Esophagus (tissue), 2 donors: ENCODE measurements at regions not wholly inside any gene's neighbourhood (a gene's known extent, or its start where the extent isn't known, plus 50 kb on each side); places are given as distances from the start of the nearest gene placed in this dataset.

Source experiments
- H3K27ac ChIP-seq, 2 donors: one replicate each; pipeline ENCODE4 v1.5.1; 2013; ENCODE audit warnings: low read depth in 2 of 2, mild to moderate bottlenecking in 2 of 2, inconsistent platforms in 1 of 2, low read length in 1 of 2, moderate library complexity in 1 of 2
- H3K27me3 ChIP-seq, 2 donors: one replicate each; pipeline ENCODE4 v1.6.1; 2013; ENCODE audit warnings: low read length in 2 of 2, control low read depth in 1 of 2, mild to moderate bottlenecking in 1 of 2; ENCODE audit not compliant: insufficient read depth in 2 of 2, control insufficient read depth in 1 of 2
- H3K36me3 ChIP-seq, 2 donors: one replicate each; pipeline ENCODE4 v1.6.1; 2013; ENCODE audit warnings: low read length in 1 of 2; ENCODE audit not compliant: control insufficient read depth in 2 of 2, insufficient read depth in 2 of 2
- H3K4me1 ChIP-seq, 2 donors: one replicate each; pipeline ENCODE4 v1.6.1; 2013; ENCODE audit warnings: low read length in 1 of 2; ENCODE audit not compliant: control insufficient read depth in 2 of 2, insufficient read depth in 2 of 2
- H3K4me3 ChIP-seq, 2 donors: one replicate each; pipeline ENCODE4 v1.5.1; 2013; ENCODE audit warnings: low read length in 2 of 2, mild to moderate bottlenecking in 2 of 2, low read depth in 1 of 2, moderate library complexity in 1 of 2
- H3K9me3 ChIP-seq, 2 donors: one replicate each; pipeline ENCODE4 v1.6.1; 2013; ENCODE audit warnings: mild to moderate bottlenecking in 2 of 2, low read depth in 1 of 2, low read length in 1 of 2, moderate library complexity in 1 of 2; ENCODE audit not compliant: control insufficient read depth in 2 of 2, insufficient read depth in 1 of 2
- WGBS, 2 donors: extraction: QIAGEN DNeasy Blood & Tissue Kit; methylation state at CpG; one replicate each; pipeline ENCODE4 v1.1.7; 2013; 5-methylcytosine and 5-hydroxymethylcytosine counted together
- donor health status: healthy with polysubstance abuse.
- donor health status: Bipolar disorder and iron deficiency.

- H3K36me3 ChIP-seq, result no peaks in the 10 kb centered on the region
- WGBS, 2 donors, result 47 to 48% methylated on average over 5 of the region's 5 CpGs
- H3K27ac ChIP-seq, result peak overlapping the region; percentile 80 to 81
- H3K4me3 ChIP-seq, result no peak overlapping the region
- peaks cover 3 to 23% of the 10 kb centered on the region in 2 donors for H3K4me1 ChIP-seq
- no peaks in the 10 kb centered on the region for H3K9me3 ChIP-seq
- H3K27me3 ChIP-seq, result no peaks in the 10 kb centered on the region
These were observed 176.0 kb downstream of the ACKR3 start for GRCh38 chr2:236745420-236746210.

GRCh38 chr2:236746833-236747232, 177.2 kb downstream of the ACKR3 start:
- Histone ChIP-seq H3K4me3 (no peak overlapping the region), H3K27ac (peak overlapping the region in 1 of 2 donors; percentile 47), H3K36me3 (no peaks in the 10 kb centered on the region), H3K9me3 (no peaks in the 10 kb centered on the region), H3K4me1 (peaks cover 4 to 23% of the 10 kb centered on the region in 2 donors), H3K27me3 (no peaks in the 10 kb centered on the region)
- 92 to 93% methylated on average over 11 of the region's 11 CpGs for WGBS, 2 donors

- Histone ChIP-seq H3K4me1 (peaks cover 2 to 21% of the 10 kb centered on the region in 2 donors), H3K27ac (peak overlapping the region; percentile 54 to 69), H3K36me3 (no peaks in the 10 kb centered on the region), H3K27me3 (no peaks in the 10 kb centered on the region), H3K9me3 (no peaks in the 10 kb centered on the region), H3K4me3 (no peak overlapping the region)
- 90% methylated on average over 7 of the region's 7 CpGs for WGBS, 2 donors
These were observed 177.8 kb downstream of the ACKR3 start for GRCh38 chr2:236747426-236747825.

GRCh38 chr2:236747925-236748324, 178.3 kb downstream of the ACKR3 start:
- Histone ChIP-seq H3K36me3 (no peaks in the 10 kb centered on the region), H3K27ac (peak overlapping the region; percentile 69 to 93), H3K4me3 (no peak overlapping the region), H3K4me1 (peaks cover 2 to 21% of the 10 kb centered on the region in 2 donors), H3K27me3 (no peaks in the 10 kb centered on the region), H3K9me3 (no peaks in the 10 kb centered on the region)
- WGBS, 2 donors, result 88 to 91% methylated on average over 5 of the region's 5 CpGs

- Histone ChIP-seq H3K9me3 (no peaks in the 10 kb centered on the region), H3K4me1 (peaks cover 2 to 21% of the 10 kb centered on the region in 2 donors), H3K36me3 (no peaks in the 10 kb centered on the region), H3K27ac (peak overlapping the region; percentile 69 to 98), H3K27me3 (no peaks in the 10 kb centered on the region), H3K4me3 (no peak overlapping the region)
- WGBS, 2 donors, result 43 to 56% methylated on average over 9 of the region's 9 CpGs
These were observed 178.8 kb downstream of the ACKR3 start for GRCh38 chr2:236748385-236748784.

GRCh38 chr2:236748801-236749200, 179.2 kb downstream of the ACKR3 start:
- Histone ChIP-seq H3K27ac (peak overlapping the region; percentile 69 to 98), H3K36me3 (no peaks in the 10 kb centered on the region), H3K4me3 (no peak overlapping the region), H3K9me3 (no peaks in the 10 kb centered on the region), H3K4me1 (peaks cover 2 to 21% of the 10 kb centered on the region in 2 donors), H3K27me3 (no peaks in the 10 kb centered on the region)
- WGBS, 2 donors, result 52 to 53% methylated on average over 7 of the region's 7 CpGs

- no peaks in the 10 kb centered on the region for H3K27me3 ChIP-seq
- WGBS, 2 donors, result 46 to 51% methylated on average over 4 of the region's 4 CpGs
- peak overlapping the region; percentile 69 to 98 for H3K27ac ChIP-seq
- H3K9me3 ChIP-seq, result no peaks in the 10 kb centered on the region
- H3K4me3 ChIP-seq, result no peak overlapping the region
- H3K36me3 ChIP-seq, result no peaks in the 10 kb centered on the region
- peaks cover 2 to 22% of the 10 kb centered on the region in 2 donors for H3K4me1 ChIP-seq
These were observed 179.7 kb downstream of the ACKR3 start for GRCh38 chr2:236749346-236749745.

GRCh38 chr2:236752096-236752495, 182.5 kb downstream of the ACKR3 start:
- H3K9me3 ChIP-seq, result no peaks in the 10 kb centered on the region
- no peak overlapping the region for H3K4me3 ChIP-seq
- H3K27ac ChIP-seq, result peak overlapping the region in 1 of 2 donors; percentile 52
- peaks cover 3 to 20% of the 10 kb centered on the region in 2 donors for H3K4me1 ChIP-seq
- whole genome bisulfite sequencing, 2 donors, result 89 to 93% methylated on average over 11 of the region's 11 CpGs
- no peaks in the 10 kb centered on the region for H3K36me3 ChIP-seq
- no peaks in the 10 kb centered on the region for H3K27me3 ChIP-seq

GRCh38 chr2:236753606-236754270, 184.1 kb downstream of the ACKR3 start:
- peak overlapping the region in 1 of 2 donors; percentile 40 for H3K27ac ChIP-seq
- no peak overlapping the region for H3K4me3 ChIP-seq
- peaks cover 3 to 13% of the 10 kb centered on the region in 2 donors for H3K4me1 ChIP-seq
- WGBS, 2 donors, result 59 to 66% methylated on average over 5 of the region's 5 CpGs
- H3K36me3 ChIP-seq, result no peaks in the 10 kb centered on the region
- H3K27me3 ChIP-seq, result no peaks in the 10 kb centered on the region
- H3K9me3 ChIP-seq, result no peaks in the 10 kb centered on the region
